Esophagus muscularis mucosa (tissue), 3 donors: ENCODE measurements at regions not wholly inside any gene's neighbourhood (a gene's known extent, or its start where the extent isn't known, plus 50 kb on each side); places are given as distances from the start of the nearest gene placed in this dataset.

ENCODE experiments used
- POLR2A ChIP-seq: fragments of 450-650 bp; IDR thresholded peaks from one replicate; pipeline ENCODE4 v1.6.1; 2017; ENCODE audit warnings: antibody characterized with exemption, moderate library complexity, mild to moderate bottlenecking, low read depth
- TF ChIP-seq, protein P1 (sequence below), 3 experiments: fragments of 200-600 bp in 2 of 3; fragments of 450-650 bp in 1 of 3; sonication (generic) in 2 of 3; IDR thresholded peaks; one replicate each; pipeline ENCODE4 v1.5.1; 2017 to 2019; ENCODE audit warnings: antibody characterized with exemption in 3 of 3, mild to moderate bottlenecking in 2 of 3, moderate library complexity in 1 of 3

DNA sequence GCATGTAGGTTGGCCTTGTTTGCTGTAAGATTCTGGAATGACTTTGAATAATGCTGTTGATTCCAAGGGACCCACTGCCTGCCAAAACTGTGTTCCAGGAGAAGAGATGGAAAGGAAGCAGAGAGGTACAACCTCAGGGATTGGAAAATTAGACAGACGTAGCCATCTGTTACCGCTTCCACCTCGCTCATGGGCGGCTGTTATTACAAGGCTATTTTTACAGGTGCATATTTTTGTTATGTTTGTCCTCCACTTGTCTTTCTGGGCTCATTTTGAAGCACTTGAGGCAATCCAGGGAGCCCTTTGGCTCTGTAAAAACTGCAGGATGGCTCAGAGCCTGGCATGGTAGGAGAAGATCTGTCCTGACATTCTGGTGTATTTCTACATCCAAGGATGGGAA, 276.4 kb upstream of the TMTC4 start:
- TF ChIP-seq, protein P1, sequence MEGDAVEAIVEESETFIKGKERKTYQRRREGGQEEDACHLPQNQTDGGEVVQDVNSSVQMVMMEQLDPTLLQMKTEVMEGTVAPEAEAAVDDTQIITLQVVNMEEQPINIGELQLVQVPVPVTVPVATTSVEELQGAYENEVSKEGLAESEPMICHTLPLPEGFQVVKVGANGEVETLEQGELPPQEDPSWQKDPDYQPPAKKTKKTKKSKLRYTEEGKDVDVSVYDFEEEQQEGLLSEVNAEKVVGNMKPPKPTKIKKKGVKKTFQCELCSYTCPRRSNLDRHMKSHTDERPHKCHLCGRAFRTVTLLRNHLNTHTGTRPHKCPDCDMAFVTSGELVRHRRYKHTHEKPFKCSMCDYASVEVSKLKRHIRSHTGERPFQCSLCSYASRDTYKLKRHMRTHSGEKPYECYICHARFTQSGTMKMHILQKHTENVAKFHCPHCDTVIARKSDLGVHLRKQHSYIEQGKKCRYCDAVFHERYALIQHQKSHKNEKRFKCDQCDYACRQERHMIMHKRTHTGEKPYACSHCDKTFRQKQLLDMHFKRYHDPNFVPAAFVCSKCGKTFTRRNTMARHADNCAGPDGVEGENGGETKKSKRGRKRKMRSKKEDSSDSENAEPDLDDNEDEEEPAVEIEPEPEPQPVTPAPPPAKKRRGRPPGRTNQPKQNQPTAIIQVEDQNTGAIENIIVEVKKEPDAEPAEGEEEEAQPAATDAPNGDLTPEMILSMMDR (IDR thresholded peaks at IDR 0.05) = no peak
- TF ChIP-seq POLR2A = no peak
